ENCODE measurements at regions not wholly inside any gene's neighbourhood (a gene's known extent, or its start where the extent isn't known, plus 50 kb on each side); places are given as distances from the start of the nearest gene placed in this dataset.

- TF ChIP-seq CTCF (IDR thresholded peaks at IDR 0.05; ENCODE audit: low read depth, low read length) (no peak), EZH2phosphoT487 (IDR thresholded peaks at IDR 0.05; ENCODE audit: low read depth) (no peak)
These were observed 262.7 kb downstream of the HAUS1 start for GRCh38 chr18:46366751-46367376.

Data from OCI-LY3 (cell line).